ENCODE measurements at regions not wholly inside any gene's neighbourhood (a gene's known extent, or its start where the extent isn't known, plus 50 kb on each side); places are given as distances from the start of the nearest gene placed in this dataset.

DNA sequence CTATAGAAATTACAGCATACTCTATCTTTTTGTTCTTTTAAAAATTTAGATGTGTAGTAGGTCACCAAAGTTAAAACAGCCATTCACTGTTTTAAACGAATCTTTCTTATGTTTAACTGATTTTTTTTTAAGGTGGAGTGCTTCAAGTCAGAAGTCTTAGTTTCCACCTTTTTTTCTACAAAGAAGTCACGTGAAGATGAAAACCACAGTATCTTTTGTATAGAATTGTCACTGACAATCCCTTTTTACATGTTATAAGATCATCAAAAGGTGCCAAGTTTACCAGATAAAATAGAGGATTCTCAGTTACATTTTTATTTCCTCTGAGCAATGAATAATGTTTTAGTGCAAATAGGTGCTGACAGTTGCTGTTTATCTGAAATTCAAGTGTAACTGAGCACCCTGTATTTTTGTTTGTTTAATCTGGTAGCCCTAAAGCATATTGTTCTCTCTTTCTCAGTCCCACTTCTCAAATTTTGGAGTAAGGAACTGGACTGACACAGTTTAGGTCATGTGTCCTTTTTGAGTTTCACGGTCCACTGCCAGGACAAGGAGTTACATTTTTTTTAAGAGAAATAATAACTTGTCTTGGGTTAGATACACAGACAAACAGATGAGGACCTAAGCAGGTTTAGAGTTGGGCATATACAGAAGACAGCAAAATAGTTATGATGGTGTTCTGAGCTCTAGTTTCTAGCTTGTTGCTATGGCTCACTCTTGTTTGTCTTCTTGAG is 233.2 kb upstream of the MBL2 start:
- H3K27me3 Mint-ChIP-seq, result no peaks in the 10 kb centered on the region
- H3K4me1 Mint-ChIP-seq, result no peaks in the 10 kb centered on the region
- ATAC-seq (no peak), DNase-seq (no peak)
- H3K9me3 Mint-ChIP-seq, result peaks cover 8 to 19% of the 10 kb centered on the region in 2 donors
- H3K4me3 Mint-ChIP-seq, result no peak overlapping the region
- no peak overlapping the region for H3K27ac Mint-ChIP-seq

DNA sequence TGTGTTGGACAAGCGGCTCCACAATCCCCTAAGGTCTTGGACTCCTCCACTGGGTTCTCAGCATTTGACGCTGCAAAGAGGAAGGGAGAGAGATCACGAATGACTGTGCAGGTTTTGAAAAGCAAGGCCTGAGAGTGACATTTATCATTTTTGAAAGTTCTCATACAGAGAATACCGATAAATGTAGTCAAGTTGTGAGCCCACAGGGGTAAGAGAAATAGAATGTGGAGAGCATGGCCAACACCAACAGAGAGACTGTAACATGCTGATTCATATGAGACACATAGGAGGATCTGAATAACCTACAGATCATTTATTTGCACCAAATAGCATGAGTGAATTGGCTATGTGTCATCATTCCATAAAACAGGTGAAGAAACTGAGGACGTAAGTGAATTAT is 230.5 kb upstream of the MBL2 start:
- H3K27me3 Mint-ChIP-seq, result no peaks in the 10 kb centered on the region
- no peaks in the 10 kb centered on the region for H3K4me1 Mint-ChIP-seq
- peaks cover 12 to 21% of the 10 kb centered on the region in 2 donors for H3K9me3 Mint-ChIP-seq
- ATAC-seq (no peak), DNase-seq (no peak)
- H3K27ac Mint-ChIP-seq, result no peak overlapping the region
- no peak overlapping the region for H3K4me3 Mint-ChIP-seq

DNA sequence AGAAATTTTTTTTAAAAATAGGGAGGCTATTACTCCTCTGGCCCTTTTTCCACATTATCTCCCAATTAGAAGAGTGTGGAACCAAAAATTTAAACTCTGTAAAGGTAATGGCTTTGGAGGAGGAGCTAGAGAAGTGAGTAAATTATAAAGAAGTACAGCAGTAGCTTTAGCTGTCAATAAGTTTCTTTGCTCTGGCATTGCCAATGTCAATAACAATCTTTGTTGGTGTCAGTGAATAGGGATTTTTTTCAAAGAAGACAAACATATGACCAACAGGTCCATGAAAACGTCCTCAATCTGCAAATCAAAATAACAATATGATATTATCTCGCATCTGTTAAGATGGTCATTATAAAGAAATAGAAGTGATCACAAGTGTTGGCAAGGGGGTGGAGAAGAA is 227.1 kb upstream of the MBL2 start:
- no peak for DNase-seq
- H3K9me3 Mint-ChIP-seq, result peaks cover 12 to 25% of the 10 kb centered on the region in 2 donors
- ATAC-seq, result no peak
- H3K27me3 Mint-ChIP-seq, result no peaks in the 10 kb centered on the region
- H3K4me1 Mint-ChIP-seq, result no peaks in the 10 kb centered on the region
- H3K4me3 Mint-ChIP-seq, result no peak overlapping the region
- H3K27ac Mint-ChIP-seq, result no peak overlapping the region

DNA sequence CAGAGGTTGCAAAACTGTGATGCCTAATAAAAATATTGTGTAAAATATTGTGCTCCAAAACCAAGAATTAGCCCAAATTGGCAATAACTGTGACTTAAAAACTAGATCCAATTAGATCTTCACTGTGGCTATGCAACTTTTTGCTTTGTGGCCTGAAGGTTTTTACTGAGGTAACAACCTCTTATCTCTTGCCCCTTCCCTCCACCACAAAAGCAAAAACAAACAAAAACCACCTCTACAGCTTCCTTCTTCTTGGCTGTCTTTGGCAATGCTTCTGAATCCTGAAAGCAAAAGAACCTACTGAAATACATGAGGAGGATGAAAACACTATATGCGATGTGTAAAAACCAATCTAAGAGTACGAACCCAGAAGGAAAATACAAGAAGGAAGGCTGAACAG is 226.7 kb upstream of the MBL2 start:
- no peak for ATAC-seq
- no peaks in the 10 kb centered on the region for H3K27me3 Mint-ChIP-seq

DNA sequence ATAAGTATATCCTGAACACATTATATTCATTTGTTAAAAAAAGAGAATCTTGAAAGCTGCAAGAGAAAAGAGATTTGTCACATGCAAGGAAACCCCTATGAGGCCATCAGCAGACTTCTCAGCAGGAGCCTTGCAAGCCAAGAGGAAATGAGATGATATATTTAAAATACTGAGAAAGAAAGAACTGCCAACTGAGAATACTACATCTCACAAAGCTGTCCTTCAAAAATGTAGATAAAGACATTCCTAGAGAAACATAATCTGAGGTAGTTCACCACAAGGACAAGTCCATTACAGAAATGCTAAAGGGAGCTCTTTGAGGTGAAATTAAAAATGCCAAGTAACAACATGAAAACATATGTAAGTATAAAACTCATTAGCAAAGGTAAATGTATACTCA is 224.4 kb upstream of the MBL2 start:
- H3K4me3 Mint-ChIP-seq, result no peak overlapping the region
- H3K27me3 Mint-ChIP-seq, result no peaks in the 10 kb centered on the region
- no peak for ATAC-seq
- no peaks in the 10 kb centered on the region for H3K4me1 Mint-ChIP-seq
- H3K9me3 Mint-ChIP-seq, result peaks cover 6 to 20% of the 10 kb centered on the region in 2 donors
- no peak for DNase-seq
- no peak overlapping the region for H3K27ac Mint-ChIP-seq

More for the DNA sequence above, 226.7 kb upstream of the MBL2 start:
- Mint-ChIP-seq H3K9me3 (peaks cover 8 to 20% of the 10 kb centered on the region in 2 donors), H3K4me1 (no peaks in the 10 kb centered on the region), H3K27ac (no peak overlapping the region), H3K4me3 (no peak overlapping the region)
- no peak for DNase-seq

DNA sequence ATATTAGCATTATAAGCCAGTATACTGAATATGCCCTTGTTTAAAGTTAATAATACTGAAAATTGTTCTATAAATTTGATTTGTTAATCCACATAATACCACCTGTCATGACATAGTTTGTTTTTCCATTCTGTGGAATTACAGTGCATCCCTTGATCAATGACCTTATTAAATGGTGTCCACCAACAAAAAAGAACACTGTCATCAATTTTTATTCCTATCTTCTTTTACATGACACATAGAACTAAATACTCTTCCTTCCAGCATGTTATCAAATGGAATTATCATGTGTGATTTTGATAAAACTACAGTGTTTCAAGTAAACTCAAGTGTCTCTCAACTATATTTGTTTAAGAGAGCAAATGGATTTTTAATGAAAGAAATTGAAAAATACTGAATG is 221.8 kb upstream of the MBL2 start:
- no peaks in the 10 kb centered on the region for H3K4me1 Mint-ChIP-seq
- H3K27me3 Mint-ChIP-seq, result no peaks in the 10 kb centered on the region
- no peak for ATAC-seq
- peaks cover 6 to 11% of the 10 kb centered on the region in 2 donors for H3K9me3 Mint-ChIP-seq
- H3K4me3 Mint-ChIP-seq, result no peak overlapping the region
- DNase-seq, result no peak
- no peak overlapping the region for H3K27ac Mint-ChIP-seq

DNA sequence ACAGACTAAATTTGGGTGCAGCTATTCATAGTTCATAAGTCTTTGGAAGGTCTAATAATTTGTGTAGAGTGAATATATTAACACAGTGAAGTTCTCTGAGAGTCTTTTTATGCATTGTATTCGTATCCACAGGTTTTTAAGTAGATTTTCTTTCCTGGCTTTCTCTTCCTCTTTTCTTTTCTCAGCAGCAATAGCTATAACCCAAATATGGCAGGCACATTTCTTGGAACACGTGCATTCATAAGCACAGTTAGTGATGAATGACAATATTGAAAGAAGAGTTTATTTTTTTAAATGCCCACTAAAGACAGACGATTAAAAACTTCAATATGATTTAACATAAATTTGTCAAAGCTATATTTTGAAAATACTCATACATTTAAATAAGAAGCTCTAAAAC is 220.5 kb upstream of the MBL2 start:
- no peak for DNase-seq
- ATAC-seq, result no peak
- no peak overlapping the region for H3K4me3 Mint-ChIP-seq
- H3K27ac Mint-ChIP-seq, result no peak overlapping the region
- H3K9me3 Mint-ChIP-seq, result peaks cover 7 to 8% of the 10 kb centered on the region in 2 donors
- H3K27me3 Mint-ChIP-seq, result no peaks in the 10 kb centered on the region
- no peaks in the 10 kb centered on the region for H3K4me1 Mint-ChIP-seq

DNA sequence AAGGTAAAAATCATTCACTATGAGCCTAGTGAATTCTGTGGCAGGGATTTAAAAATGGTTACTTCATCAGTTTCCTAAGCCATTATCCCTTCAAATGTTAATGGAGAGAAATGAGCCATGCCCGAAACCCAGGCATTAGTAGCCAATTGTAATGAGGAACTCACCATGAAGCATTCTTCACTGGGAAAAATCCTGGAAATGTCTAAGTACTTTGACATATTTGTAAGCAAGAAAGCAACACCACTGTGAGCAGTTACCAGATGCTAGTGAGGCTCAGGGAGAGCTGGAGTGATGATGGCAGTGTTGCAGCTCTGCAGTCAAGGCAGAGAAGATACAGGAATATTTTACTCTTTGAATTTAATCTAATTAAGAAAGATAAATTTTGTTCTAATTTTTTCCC is 220.0 kb upstream of the MBL2 start:
- H3K9me3 Mint-ChIP-seq, result peaks cover 7 to 8% of the 10 kb centered on the region in 2 donors
- no peaks in the 10 kb centered on the region for H3K27me3 Mint-ChIP-seq
- DNase-seq, result no peak
- no peaks in the 10 kb centered on the region for H3K4me1 Mint-ChIP-seq
- ATAC-seq, result no peak
- H3K4me3 Mint-ChIP-seq, result no peak overlapping the region
- H3K27ac Mint-ChIP-seq, result no peak overlapping the region

DNA sequence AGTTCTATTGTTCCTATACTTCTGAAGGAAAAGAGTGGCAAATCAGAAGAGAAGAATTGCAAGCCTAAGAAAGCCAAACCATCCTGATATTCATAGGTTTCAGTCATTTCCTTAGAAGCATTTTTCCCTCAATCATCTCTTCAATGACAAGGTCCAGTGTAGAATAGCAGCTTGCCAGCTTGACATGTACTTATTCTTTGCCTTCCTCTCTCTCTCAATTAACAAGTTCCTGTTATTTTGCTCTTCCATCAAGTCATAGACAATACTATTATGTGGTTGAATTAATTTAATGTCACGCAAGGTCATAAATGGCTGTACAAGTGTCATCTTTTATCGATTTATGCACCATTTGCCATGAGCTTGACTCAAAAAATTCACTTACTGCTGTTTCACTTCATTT is 216.3 kb upstream of the MBL2 start:
- H3K4me1 Mint-ChIP-seq, result no peaks in the 10 kb centered on the region
- H3K4me3 Mint-ChIP-seq, result no peak overlapping the region
- H3K27ac Mint-ChIP-seq, result no peak overlapping the region
- H3K27me3 Mint-ChIP-seq, result no peaks in the 10 kb centered on the region
- no peak for DNase-seq
- H3K9me3 Mint-ChIP-seq, result peaks cover 0 to 8% of the 10 kb centered on the region in 2 donors
- no peak for ATAC-seq

DNA sequence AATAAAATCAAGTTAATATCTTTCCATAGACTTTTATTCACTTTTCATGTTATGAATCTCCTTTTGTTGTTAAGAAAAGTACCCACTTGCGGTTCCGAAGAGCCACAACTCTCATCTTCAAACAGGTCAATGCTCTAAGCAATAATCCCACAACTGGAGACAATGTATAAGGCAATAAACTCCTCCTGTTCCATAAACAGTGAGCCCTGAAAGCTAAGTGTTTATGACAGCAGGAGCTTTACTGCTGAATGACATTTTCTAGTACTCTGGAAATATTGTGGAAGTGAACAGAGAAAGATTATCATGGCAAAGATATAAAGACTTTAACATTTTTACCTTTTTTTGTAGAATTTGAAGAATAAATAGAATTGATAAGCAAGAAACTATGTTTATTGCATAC is 213.5 kb upstream of the MBL2 start:
- H3K9me3 Mint-ChIP-seq, result peaks cover 3 to 6% of the 10 kb centered on the region in 2 donors
- no peak overlapping the region for H3K4me3 Mint-ChIP-seq
- H3K27ac Mint-ChIP-seq, result no peak overlapping the region
- no peak for ATAC-seq
- no peak for DNase-seq
- H3K27me3 Mint-ChIP-seq, result no peaks in the 10 kb centered on the region
- no peaks in the 10 kb centered on the region for H3K4me1 Mint-ChIP-seq

DNA sequence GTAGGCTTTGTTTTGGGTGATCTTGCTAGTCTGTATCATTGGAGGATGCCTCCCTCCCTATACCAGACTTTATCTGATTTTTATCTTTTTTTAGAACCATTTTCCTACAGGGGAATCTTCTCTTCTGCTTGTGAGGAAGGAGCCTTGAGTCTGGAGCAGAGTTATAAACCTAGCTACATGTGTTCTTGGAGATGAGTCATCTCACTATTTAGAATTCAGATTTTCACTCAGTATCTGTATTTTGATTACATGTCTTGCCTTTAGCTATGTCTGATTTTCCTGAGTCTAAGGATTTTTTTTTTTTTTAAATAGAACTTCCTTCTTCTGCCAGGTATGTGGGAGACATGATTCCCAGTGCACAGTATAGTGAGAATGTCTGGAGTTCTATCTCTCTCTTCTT is 211.6 kb upstream of the MBL2 start:
- Mint-ChIP-seq H3K4me3 (no peak overlapping the region), H3K27me3 (no peaks in the 10 kb centered on the region), H3K4me1 (no peaks in the 10 kb centered on the region), H3K9me3 (peaks cover 3 to 6% of the 10 kb centered on the region in 2 donors), H3K27ac (no peak overlapping the region)
- DNase-seq (no peak), ATAC-seq (no peak)

DNA sequence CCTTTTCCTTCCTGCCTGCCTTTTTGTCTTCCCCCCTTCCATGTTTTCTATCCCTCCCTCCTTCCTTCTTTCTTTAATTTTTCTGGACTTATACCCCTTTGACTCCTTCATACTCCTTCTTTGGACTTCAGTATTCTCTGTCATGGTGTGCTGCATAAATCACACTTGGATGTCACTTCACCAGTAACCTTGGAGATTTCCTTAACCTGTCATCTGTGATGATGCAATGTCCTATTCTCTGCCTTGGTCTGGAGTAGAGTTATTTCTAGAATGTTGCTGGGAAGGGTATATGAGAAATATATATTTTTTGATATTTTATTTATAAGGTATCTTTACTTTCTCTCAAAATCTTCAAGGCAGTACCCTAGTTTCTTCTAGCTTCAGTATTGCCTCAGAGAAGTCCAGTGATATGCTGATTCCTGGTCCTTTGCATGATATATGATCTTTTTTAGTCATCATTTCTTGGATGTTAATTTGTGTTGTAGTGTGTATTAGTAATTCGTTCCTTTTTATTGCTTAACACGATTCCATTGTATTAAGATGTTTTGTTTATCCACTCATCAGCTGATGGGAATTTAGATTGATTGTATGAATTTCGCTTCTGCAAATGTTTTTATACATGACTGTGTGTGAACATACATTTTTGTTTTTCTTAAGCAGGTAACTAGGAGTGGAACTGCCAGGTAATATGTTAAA is 206.9 kb upstream of the MBL2 start:
- ATAC-seq (no peak), DNase-seq (no peak)
- no peaks in the 10 kb centered on the region for H3K4me1 Mint-ChIP-seq
- no peaks in the 10 kb centered on the region for H3K27me3 Mint-ChIP-seq
- H3K27ac Mint-ChIP-seq, result no peak overlapping the region
- peaks cover 11 to 14% of the 10 kb centered on the region in 2 donors for H3K9me3 Mint-ChIP-seq
- no peak overlapping the region for H3K4me3 Mint-ChIP-seq

DNA sequence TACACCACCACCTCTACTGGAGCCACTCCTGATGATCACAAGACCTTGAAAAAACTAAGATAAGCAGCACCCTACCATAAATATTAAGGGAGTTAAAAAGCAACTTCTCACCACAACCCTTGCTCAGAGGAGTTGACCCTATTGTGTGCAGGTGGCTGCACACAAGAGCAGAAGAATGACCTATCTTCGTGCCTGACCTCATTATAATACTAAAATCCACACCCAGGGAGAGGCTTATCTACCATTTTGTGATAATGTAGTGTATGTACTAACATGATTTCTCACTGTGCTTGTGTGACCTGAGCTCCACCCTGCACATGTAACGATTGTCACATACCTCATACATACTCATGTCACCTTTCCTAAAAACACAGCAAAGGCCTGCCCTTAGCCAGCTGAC is 205.0 kb upstream of the MBL2 start:
- Mint-ChIP-seq H3K27ac (no peak overlapping the region), H3K27me3 (no peaks in the 10 kb centered on the region), H3K4me1 (no peaks in the 10 kb centered on the region), H3K9me3 (peaks cover 17 to 22% of the 10 kb centered on the region in 2 donors), H3K4me3 (no peak overlapping the region)
- DNase-seq (no peak), ATAC-seq (no peak)

DNA sequence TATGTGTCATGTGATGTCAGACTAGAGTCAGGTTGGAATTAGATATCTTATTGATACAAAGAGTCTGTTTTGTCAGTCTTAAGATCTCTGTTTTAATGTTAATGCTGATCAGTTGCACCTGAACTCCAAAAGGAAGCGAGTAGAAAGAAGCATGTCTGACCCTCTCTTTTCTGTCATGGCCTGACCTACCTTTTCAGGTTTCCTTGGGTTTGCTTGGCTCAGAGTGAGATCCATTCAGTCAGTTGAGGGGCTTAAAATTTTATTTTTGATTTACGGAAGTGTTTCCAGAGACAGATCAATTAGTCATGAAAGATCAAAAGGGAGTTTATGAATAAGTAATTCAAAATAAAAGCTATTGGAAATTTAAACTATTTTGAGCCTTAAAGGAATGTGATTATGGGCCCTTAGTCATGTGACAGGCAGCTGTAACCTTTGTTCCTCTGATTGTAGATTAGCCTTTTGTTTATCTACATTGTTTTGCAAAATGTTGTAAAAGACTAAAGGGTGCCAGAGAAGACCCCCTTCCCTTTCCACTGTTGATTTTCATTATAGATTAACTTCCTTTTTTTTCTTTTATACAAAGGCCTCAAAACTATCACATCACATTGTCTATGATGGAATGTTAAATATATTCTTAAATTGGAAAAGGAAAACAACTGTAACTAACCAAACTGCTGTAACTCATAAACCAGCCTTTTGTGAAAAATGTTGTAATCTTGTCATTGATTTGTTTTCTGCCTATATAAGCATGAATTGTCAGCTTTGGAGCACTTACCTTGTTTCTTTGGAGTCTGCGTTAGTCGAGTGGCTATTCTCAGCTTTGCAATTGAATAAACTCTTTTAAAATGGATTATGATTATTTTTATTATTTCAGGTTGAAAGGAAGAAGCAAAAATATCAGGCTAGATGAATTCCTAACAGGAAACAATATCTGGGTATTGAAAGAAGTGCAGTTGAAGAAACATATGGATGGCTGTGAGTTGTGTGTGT is 195.5 kb upstream of the MBL2 start:
- H3K4me1 Mint-ChIP-seq, result no peaks in the 10 kb centered on the region
- H3K9me3 Mint-ChIP-seq, result peaks cover 8% of the 10 kb centered on the region in 2 donors
- no peak for ATAC-seq
- no peak overlapping the region for H3K27ac Mint-ChIP-seq
- no peaks in the 10 kb centered on the region for H3K27me3 Mint-ChIP-seq
- H3K4me3 Mint-ChIP-seq, result no peak overlapping the region
- no peak for DNase-seq

DNA sequence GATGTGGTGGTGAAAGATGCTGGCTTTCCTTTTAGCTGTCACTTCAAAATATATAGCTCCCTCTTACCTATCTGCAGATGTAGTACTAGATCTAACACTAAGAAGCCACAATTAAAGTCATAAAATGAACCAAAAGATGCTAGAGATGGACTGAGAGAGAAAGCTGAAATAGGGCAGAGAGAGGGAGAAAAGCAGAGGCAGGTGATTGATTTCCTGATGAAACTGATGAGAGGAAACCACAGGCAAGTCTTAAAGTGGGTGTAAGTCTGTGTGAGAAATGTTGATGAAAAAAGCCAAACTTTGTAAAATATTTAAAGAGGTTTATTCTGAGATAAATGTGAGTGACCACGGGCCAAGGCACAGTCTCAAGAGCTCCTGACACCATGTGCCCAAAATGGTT is 194.3 kb upstream of the MBL2 start:
- Mint-ChIP-seq H3K4me3 (no peak overlapping the region), H3K9me3 (peaks cover 8% of the 10 kb centered on the region in 2 donors), H3K4me1 (no peaks in the 10 kb centered on the region), H3K27me3 (no peaks in the 10 kb centered on the region), H3K27ac (no peak overlapping the region)
- no peak for ATAC-seq
- no peak for DNase-seq

All from stimulated activated naive CD8-positive, alpha-beta T cell treated with anti-CD3 and anti-CD28 coated beads, Interleukin-15, amount 100 ng/mL, for 72 hours (primary cell).